ENCODE measurements at regions not wholly inside any gene's neighbourhood (a gene's known extent, or its start where the extent isn't known, plus 50 kb on each side); places are given as distances from the start of the nearest gene placed in this dataset.

GRCh38 chr7:79615466-79615865 is 162.0 kb upstream of the MAGI2 start:
- no peak overlapping the region for H3K4me3 ChIP-seq (ENCODE audit: low read length)
- TF ChIP-seq, protein P1, sequence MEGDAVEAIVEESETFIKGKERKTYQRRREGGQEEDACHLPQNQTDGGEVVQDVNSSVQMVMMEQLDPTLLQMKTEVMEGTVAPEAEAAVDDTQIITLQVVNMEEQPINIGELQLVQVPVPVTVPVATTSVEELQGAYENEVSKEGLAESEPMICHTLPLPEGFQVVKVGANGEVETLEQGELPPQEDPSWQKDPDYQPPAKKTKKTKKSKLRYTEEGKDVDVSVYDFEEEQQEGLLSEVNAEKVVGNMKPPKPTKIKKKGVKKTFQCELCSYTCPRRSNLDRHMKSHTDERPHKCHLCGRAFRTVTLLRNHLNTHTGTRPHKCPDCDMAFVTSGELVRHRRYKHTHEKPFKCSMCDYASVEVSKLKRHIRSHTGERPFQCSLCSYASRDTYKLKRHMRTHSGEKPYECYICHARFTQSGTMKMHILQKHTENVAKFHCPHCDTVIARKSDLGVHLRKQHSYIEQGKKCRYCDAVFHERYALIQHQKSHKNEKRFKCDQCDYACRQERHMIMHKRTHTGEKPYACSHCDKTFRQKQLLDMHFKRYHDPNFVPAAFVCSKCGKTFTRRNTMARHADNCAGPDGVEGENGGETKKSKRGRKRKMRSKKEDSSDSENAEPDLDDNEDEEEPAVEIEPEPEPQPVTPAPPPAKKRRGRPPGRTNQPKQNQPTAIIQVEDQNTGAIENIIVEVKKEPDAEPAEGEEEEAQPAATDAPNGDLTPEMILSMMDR (conservative IDR thresholded peaks at IDR 0.05; ENCODE audit: low read depth, low read length), result no peak
- DNase-seq (ENCODE audit: low read depth), result no peak

GRCh38 chr7:79612903-79613302 is 159.4 kb upstream of the MAGI2 start:
- TF ChIP-seq, protein P1 (conservative IDR thresholded peaks at IDR 0.05; ENCODE audit: low read depth, low read length), result no peak
- no peak overlapping the region for H3K4me3 ChIP-seq (ENCODE audit: low read length)
- DNase-seq (ENCODE audit: low read depth), result no peak

DNA sequence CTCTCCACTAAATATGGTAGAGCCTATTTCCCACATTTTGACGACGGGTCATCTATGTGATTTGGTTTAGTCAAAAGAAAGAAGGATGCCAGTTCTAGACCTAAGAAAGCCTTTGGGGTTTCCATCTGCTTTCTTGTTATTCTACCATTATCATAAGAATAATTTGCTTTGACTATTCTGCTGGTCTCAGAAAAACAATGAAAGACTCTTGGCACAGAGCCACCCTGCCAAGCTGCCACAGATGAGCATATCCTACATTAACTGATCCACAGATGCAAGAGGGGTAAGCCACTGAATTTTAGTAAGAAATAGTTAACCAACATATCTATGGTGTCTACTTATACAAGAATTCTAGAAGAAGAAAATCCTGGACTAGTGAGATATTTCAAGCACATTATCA is 158.6 kb upstream of the MAGI2 start:
- DNase-seq (ENCODE audit: low read depth), result no peak
- TF ChIP-seq, protein P1 (conservative IDR thresholded peaks at IDR 0.05; ENCODE audit: low read depth, low read length), result no peak
- H3K4me3 ChIP-seq (ENCODE audit: low read length), result no peak overlapping the region

DNA sequence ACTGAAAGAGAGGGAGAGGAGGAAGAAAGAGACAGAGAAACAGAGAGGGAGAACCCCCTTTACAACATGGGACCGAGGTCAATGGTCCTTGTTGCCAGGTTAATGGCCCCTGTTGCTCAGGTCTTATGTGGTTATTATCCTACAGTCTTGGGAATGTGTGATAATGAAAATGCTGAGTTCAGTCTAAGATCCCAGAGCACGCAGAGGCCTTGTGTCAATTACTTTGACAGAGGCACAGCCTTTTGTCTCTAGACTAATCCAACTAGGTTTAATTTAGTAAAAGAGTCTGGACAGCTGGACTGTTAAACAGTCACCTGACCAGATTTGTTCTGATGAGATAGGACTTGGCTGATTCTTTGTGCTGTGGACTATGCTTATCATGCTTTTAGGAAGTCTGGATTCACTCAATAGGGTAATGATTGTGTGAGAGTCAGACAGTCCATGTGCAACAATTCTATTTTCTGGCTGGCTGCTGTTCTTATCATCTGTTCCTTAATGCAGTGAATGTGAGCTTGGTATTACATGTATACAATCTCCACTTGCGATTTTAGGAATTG is 157.4 kb upstream of the MAGI2 start:
- TF ChIP-seq, protein P1 (conservative IDR thresholded peaks at IDR 0.05; ENCODE audit: low read depth, low read length), result no peak
- H3K4me3 ChIP-seq (ENCODE audit: low read length), result no peak overlapping the region
- no peak for DNase-seq (ENCODE audit: low read depth)

DNA sequence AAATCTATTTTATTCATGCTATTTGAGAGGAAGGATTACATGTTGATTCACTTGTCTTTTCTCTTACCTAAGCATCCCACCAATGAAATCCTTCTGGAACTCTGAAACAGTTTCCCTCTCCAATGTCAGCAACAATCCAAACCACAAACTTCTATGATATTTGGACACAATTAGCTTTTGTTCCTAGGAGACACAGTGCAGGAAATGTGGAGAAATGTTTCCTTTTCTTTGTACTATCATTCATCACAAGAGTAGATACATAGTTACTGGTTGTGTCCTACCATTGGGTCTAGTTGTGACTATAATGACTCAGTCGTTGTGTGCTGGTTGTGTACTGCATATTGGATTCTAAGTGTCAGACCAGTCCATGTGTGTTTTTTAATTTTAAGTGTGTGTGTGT is 156.8 kb upstream of the MAGI2 start:
- no peak for DNase-seq (ENCODE audit: low read depth)
- TF ChIP-seq, protein P1 (conservative IDR thresholded peaks at IDR 0.05; ENCODE audit: low read depth, low read length), result no peak
- H3K4me3 ChIP-seq (ENCODE audit: low read length), result no peak overlapping the region

- TF ChIP-seq, protein P1 (conservative IDR thresholded peaks at IDR 0.05; ENCODE audit: low read depth, low read length), result no peak
- DNase-seq (ENCODE audit: low read depth), result no peak
- no peak overlapping the region for H3K4me3 ChIP-seq (ENCODE audit: low read length)
Measured at GRCh38 chr7:79608005-79608404, 154.5 kb upstream of the MAGI2 start.

- TF ChIP-seq, protein P1 (conservative IDR thresholded peaks at IDR 0.05; ENCODE audit: low read depth, low read length), result no peak
Measured at GRCh38 chr7:79604841-79605240, 151.4 kb upstream of the MAGI2 start.

More at GRCh38 chr7:79604841-79605240, 151.4 kb upstream of the MAGI2 start:
- DNase-seq (ENCODE audit: low read depth), result no peak
- no peak overlapping the region for H3K4me3 ChIP-seq (ENCODE audit: low read length)
